ENCODE measurements at regions not wholly inside any gene's neighbourhood (a gene's known extent, or its start where the extent isn't known, plus 50 kb on each side); places are given as distances from the start of the nearest gene placed in this dataset.

GRCh38 chr10:29761916-29762315, 127.1 kb upstream of the SVIL start:
- H3K36me3 ChIP-seq (replicated peaks in 1 of 2; ENCODE audit: insufficient read depth in 1 of 2, low read depth in 2 of 2), result no peaks in the 10 kb centered on the region
- no peaks in the 10 kb centered on the region for H3K9me3 ChIP-seq
- TF ChIP-seq POLR2A (IDR thresholded peaks at IDR 0.05), result no peak
- TF ChIP-seq CTCF (IDR thresholded peaks at IDR 0.05), result no peak
- intact Hi-C loops (cut with DNase I), result no loop called here
- no peak overlapping the region for H3K4me3 ChIP-seq
- no peaks in the 10 kb centered on the region for H3K27me3 ChIP-seq
- DNase-seq, result no peak
- WGBS, 2 donors, result 85 to 91% methylated on average over 5 of the region's 5 CpGs
- no peak overlapping the region for H3K27ac ChIP-seq
- peaks cover 23% of the 10 kb centered on the region for H3K4me1 ChIP-seq
- no peak for ATAC-seq

- no peaks in the 10 kb centered on the region for H3K27me3 ChIP-seq
- intact Hi-C loops (cut with DNase I), result no loop called here
- peaks cover 27% of the 10 kb centered on the region for H3K4me1 ChIP-seq
- ATAC-seq (no peak), DNase-seq (no peak)
- WGBS, 2 donors, result 62 to 87% methylated on average over 4 of the region's 4 CpGs
- no peaks in the 10 kb centered on the region for H3K9me3 ChIP-seq
- TF ChIP-seq CTCF (IDR thresholded peaks at IDR 0.05) (no peak), POLR2A (IDR thresholded peaks at IDR 0.05) (no peak)
- no peaks in the 10 kb centered on the region for H3K36me3 ChIP-seq (replicated peaks in 1 of 2; ENCODE audit: insufficient read depth in 1 of 2, low read depth in 2 of 2)
- H3K27ac ChIP-seq, result no peak overlapping the region
- no peak overlapping the region for H3K4me3 ChIP-seq
These were observed 125.5 kb upstream of the SVIL start for GRCh38 chr10:29760138-29760900.

- H3K9me3 ChIP-seq, result no peaks in the 10 kb centered on the region
- ATAC-seq (peak; percentile 66), DNase-seq (peak; percentile 39 to 54 (median 50))
- 32 to 40% methylated on average over 9 of the region's 9 CpGs for WGBS, 2 donors
- no peak overlapping the region for H3K4me3 ChIP-seq
- intact Hi-C loops (cut with DNase I), result no loop called here
- no peaks in the 10 kb centered on the region for H3K36me3 ChIP-seq (replicated peaks in 1 of 2; ENCODE audit: insufficient read depth in 1 of 2, low read depth in 2 of 2)
- peak overlapping the region; percentile 36 to 86 (median 70) for H3K27ac ChIP-seq
- no peaks in the 10 kb centered on the region for H3K27me3 ChIP-seq
- TF ChIP-seq CTCF (IDR thresholded peaks at IDR 0.05) (no peak), POLR2A (IDR thresholded peaks at IDR 0.05) (no peak)
- H3K4me1 ChIP-seq, result peaks cover 47% of the 10 kb centered on the region
These were observed 123.0 kb upstream of the SVIL start for GRCh38 chr10:29757551-29758297.

GRCh38 chr10:29756451-29756850, 121.7 kb upstream of the SVIL start:
- Histone ChIP-seq H3K9me3 (no peaks in the 10 kb centered on the region), H3K4me1 (peaks cover 47% of the 10 kb centered on the region), H3K36me3 (replicated peaks in 1 of 2; ENCODE audit: insufficient read depth in 1 of 2, low read depth in 2 of 2) (no peaks in the 10 kb centered on the region), H3K4me3 (no peak overlapping the region), H3K27ac (no peak overlapping the region), H3K27me3 (no peaks in the 10 kb centered on the region)
- DNase-seq, result no peak
- intact Hi-C loops (cut with DNase I), result no loop called here
- TF ChIP-seq POLR2A (IDR thresholded peaks at IDR 0.05) (no peak), CTCF (IDR thresholded peaks at IDR 0.05) (no peak)
- WGBS, 2 donors, result 88 to 92% methylated on average over 3 of the region's 3 CpGs
- ATAC-seq, result no peak
